H1 (cell line): ENCODE measurements at regions not wholly inside any gene's neighbourhood (a gene's known extent, or its start where the extent isn't known, plus 50 kb on each side); places are given as distances from the start of the nearest gene placed in this dataset.

Experiments used
- CTCF ChIA-PET: fragments of 300-600 bp; sonication (Branson Sonifier 250); formaldehyde crosslinking; loops from one replicate; lab custom pipeline; 2021; ENCODE audit not compliant: partially characterized antibody; lab: Charles Lee
- POLR2A ChIA-PET: fragments of 300-600 bp; sonication (Branson Sonifier 250); formaldehyde crosslinking; loops from one replicate; lab custom pipeline; 2021; ENCODE audit warnings: inconsistent platforms; ENCODE audit not compliant: partially characterized antibody; lab: Charles Lee
- DNase-seq, 2 experiments: peaks; one replicate each; pipeline versions ENCODE4 v3.0.0 to v3.0.0-alpha.2; 2010 to 2022; ENCODE audit warnings: low spot score in 2 of 2, low read depth in 1 of 2, mixed read lengths in 1 of 2
- FAIRE-seq: peaks from 2 replicates; lab custom pipeline; 2011; peaks lifted over from hg19 to GRCh38; lab: Jason Lieb, UNC
- H2AFZ ChIP-seq: 2 replicates; pipeline ENCODE4 v1.8.1; 2012; ENCODE audit warnings: low read length, inconsistent platforms
- H2AK5ac ChIP-seq: 2 replicates; pipeline ENCODE4 v1.6.1; 2013; ENCODE audit warnings: low read depth, low read length
- H2BK120ac ChIP-seq: replicated peaks from 2 replicates; pipeline ENCODE3; 2013; ENCODE audit warnings: low read depth, low read length, inconsistent platforms
- H2BK12ac ChIP-seq: 2 replicates; pipeline ENCODE4 v1.6.1; 2013; ENCODE audit warnings: low read depth, low read length
- H2BK15ac ChIP-seq: 2 replicates; pipeline ENCODE4 v1.6.1; 2013; ENCODE audit warnings: low read length
- H2BK20ac ChIP-seq: 2 replicates; pipeline ENCODE4 v1.6.1; 2013; ENCODE audit warnings: low read length
- H2BK5ac ChIP-seq: 2 replicates; pipeline ENCODE4 v1.6.1; 2013; ENCODE audit warnings: low read depth, low read length
- H3K14ac ChIP-seq: 2 replicates; pipeline ENCODE4 v1.6.1; 2013; ENCODE audit warnings: inconsistent platforms; ENCODE audit not compliant: insufficient read length
- H3K18ac ChIP-seq: 2 replicates; pipeline ENCODE4 v1.6.1; 2013; ENCODE audit warnings: low read length; ENCODE audit errors: extremely low read depth
- H3K23ac ChIP-seq: 2 replicates; pipeline ENCODE4 v1.6.1; 2013; ENCODE audit warnings: inconsistent platforms; ENCODE audit not compliant: insufficient read length
- H3K23me2 ChIP-seq: 2 replicates; pipeline ENCODE4 v1.6.1; 2013; ENCODE audit warnings: low read depth, low read length
- H3K27ac ChIP-seq: 2 replicates; pipeline ENCODE4 v1.6.1; 2011; ENCODE audit warnings: low read depth, low read length, inconsistent platforms
- H3K27me3 ChIP-seq, 4 experiments: replicated peaks in 1 of 4; 1 replicate in 1 of 4; 2 replicates in 3 of 4; pipeline versions ENCODE4 v1.6.1 to v1.8.1; 2011 to 2013; ENCODE audit warnings: low read length in 3 of 4, mild to moderate bottlenecking in 3 of 4, inconsistent platforms in 2 of 4, mixed read lengths in 2 of 4, moderate library complexity in 1 of 4; ENCODE audit not compliant: control insufficient read depth in 3 of 4, insufficient read depth in 3 of 4; ENCODE audit errors: extremely low read depth in 1 of 4
- H3K36me3 ChIP-seq, 4 experiments: 2 replicates each; pipeline versions ENCODE4 v1.6.1 to v1.8.1; 2011 to 2013; ENCODE audit warnings: mild to moderate bottlenecking in 4 of 4, low read length in 3 of 4, moderate library complexity in 2 of 4, control low read depth in 1 of 4, inconsistent platforms in 1 of 4; ENCODE audit not compliant: insufficient read depth in 4 of 4, control insufficient read depth in 2 of 4
- H3K4ac ChIP-seq: replicated peaks from 2 replicates; pipeline ENCODE3; 2013; ENCODE audit warnings: low read length, low read depth, mixed read lengths, inconsistent platforms; ENCODE audit not compliant: insufficient read length
- H3K4me1 ChIP-seq, 4 experiments: replicated peaks in 1 of 4; 1 replicate in 1 of 4; 2 replicates in 3 of 4; pipeline versions ENCODE4 v1.6.1 to v1.8.1; 2011 to 2013; ENCODE audit warnings: low read length in 3 of 4, inconsistent platforms in 2 of 4, mixed read lengths in 1 of 4; ENCODE audit not compliant: insufficient read depth in 4 of 4, control insufficient read depth in 3 of 4
- H3K4me2 ChIP-seq, 2 experiments: 2 replicates each; pipeline versions ENCODE4 v1.6.1 to v1.8.1; 2011 to 2013; ENCODE audit warnings: low read depth in 2 of 2, low read length in 2 of 2, control low read depth in 1 of 2, inconsistent platforms in 1 of 2, mild to moderate bottlenecking in 1 of 2; ENCODE audit not compliant: insufficient read depth in 1 of 2
- H3K4me3 ChIP-seq, 4 experiments: fragments of 200-600, 300-600 bp in 1 of 4; sonication (generic), shearing (Covaris generic), sonication (Bioruptor Twin) in 1 of 4; 2 replicates each; pipeline versions ENCODE4 v1.5.1 to v1.8.1; 2011 to 2016; ENCODE audit warnings: low read length in 4 of 4, low read depth in 3 of 4, control low read depth in 2 of 4, inconsistent platforms in 2 of 4, mild to moderate bottlenecking in 2 of 4, mixed read lengths in 1 of 4, moderate library complexity in 1 of 4; ENCODE audit not compliant: insufficient read depth in 2 of 4; ENCODE audit errors: extremely low read depth in 1 of 4
- H3K56ac ChIP-seq: replicated peaks from 2 replicates; pipeline ENCODE3; 2013; ENCODE audit warnings: low read depth, mild to moderate bottlenecking, mixed read lengths, low read length, inconsistent platforms; ENCODE audit not compliant: insufficient read length
- H3K79me1 ChIP-seq: 2 replicates; pipeline ENCODE4 v1.6.1; 2013; ENCODE audit warnings: low read depth, low read length, control low read depth
- H3K79me2 ChIP-seq, 2 experiments: 2 replicates each; pipeline versions ENCODE4 v1.6.1 to v1.8.1; 2012 to 2013; ENCODE audit warnings: low read length in 2 of 2, mild to moderate bottlenecking in 2 of 2, inconsistent platforms in 1 of 2; ENCODE audit not compliant: insufficient read depth in 2 of 2, control insufficient read depth in 1 of 2
- H3K9ac ChIP-seq, 4 experiments: replicated peaks in 1 of 4; 1 replicate in 1 of 4; 2 replicates in 3 of 4; pipeline versions ENCODE4 v1.6.1 to v1.8.1; 2011 to 2013; ENCODE audit warnings: low read depth in 3 of 4, low read length in 3 of 4, control low read depth in 2 of 4, mild to moderate bottlenecking in 2 of 4, moderate library complexity in 2 of 4, inconsistent platforms in 1 of 4; ENCODE audit errors: extremely low read depth in 1 of 4
- H3K9me3 ChIP-seq, 2 experiments: 2 replicates each; pipeline versions ENCODE4 v1.6.1 to v1.8.1; 2012 to 2013; ENCODE audit warnings: mild to moderate bottlenecking in 2 of 2, moderate library complexity in 2 of 2, control low read depth in 1 of 2, inconsistent platforms in 1 of 2, low read depth in 1 of 2, low read length in 1 of 2, mixed read lengths in 1 of 2; ENCODE audit not compliant: insufficient read depth in 2 of 2
- H4K20me1 ChIP-seq, 2 experiments: replicated peaks in 1 of 2; 2 replicates each; pipeline versions ENCODE3 to v1.8.1; 2011 to 2013; ENCODE audit warnings: inconsistent platforms in 2 of 2, low read length in 2 of 2, mild to moderate bottlenecking in 1 of 2; ENCODE audit not compliant: insufficient read depth in 2 of 2, control insufficient read depth in 1 of 2
- H4K5ac ChIP-seq: 2 replicates; pipeline ENCODE4 v1.6.1; 2013; ENCODE audit warnings: low read length, low read depth, mixed read lengths, inconsistent platforms; ENCODE audit not compliant: insufficient read length
- H4K8ac ChIP-seq: 2 replicates; pipeline ENCODE4 v1.8.0; 2013; ENCODE audit warnings: mild to moderate bottlenecking, moderate library complexity, low read length, inconsistent platforms; ENCODE audit not compliant: insufficient read depth; ENCODE audit errors: extremely low read depth
- H4K91ac ChIP-seq: replicated peaks from 2 replicates; pipeline ENCODE3; 2013; ENCODE audit warnings: low read length, mixed read lengths, inconsistent platforms; ENCODE audit not compliant: insufficient read length
- ATF2 ChIP-seq: IDR thresholded peaks from 2 replicates; pipeline ENCODE4 v1.6.1; 2012; ENCODE audit warnings: low read length, inconsistent platforms
- CHD1 ChIP-seq: IDR thresholded peaks from 2 replicates; pipeline ENCODE4 v1.6.1; 2012; ENCODE audit warnings: low read depth, low read length, improper control_type of control experiment
- E2F6 ChIP-seq: IDR thresholded peaks from 2 replicates; pipeline ENCODE4 v1.6.1; 2012; ENCODE audit warnings: inconsistent platforms
- FOSL1 ChIP-seq: IDR thresholded peaks from 2 replicates; pipeline ENCODE4 v1.6.1; 2011; ENCODE audit warnings: mild to moderate bottlenecking, low read depth, low read length, moderate library complexity; ENCODE audit not compliant: insufficient read depth
- GTF2F1 ChIP-seq: IDR thresholded peaks from 2 replicates; pipeline ENCODE4 v1.6.1; 2012; ENCODE audit warnings: low read depth, low read length, improper control_type of control experiment, borderline replicate concordance
- MAX ChIP-seq: IDR thresholded peaks from 2 replicates; pipeline ENCODE4 v1.6.1; 2012; ENCODE audit warnings: inconsistent platforms
- POLR2A ChIP-seq, 2 experiments: IDR thresholded peaks; 1 replicate in 1 of 2; 2 replicates in 1 of 2; pipeline ENCODE4 v1.6.1; 2011; ENCODE audit warnings: low read depth in 2 of 2, low read length in 2 of 2, mild to moderate bottlenecking in 2 of 2; ENCODE audit errors: control extremely low read depth in 1 of 2
- POU5F1 ChIP-seq: IDR thresholded peaks from 2 replicates; pipeline ENCODE4 v1.6.1; 2011; ENCODE audit warnings: low read depth, mild to moderate bottlenecking, low read length, moderate library complexity
- RNF2 ChIP-seq: fragments of 200-900, 300-1000 bp; sonication (generic); IDR thresholded peaks from 2 replicates; pipeline ENCODE4 v1.7.1; 2016; ENCODE audit warnings: borderline replicate concordance, low read depth, mild to moderate bottlenecking, antibody characterized with exemption, low read length; ENCODE audit not compliant: poor library complexity, severe bottlenecking; ENCODE audit errors: missing control alignments
- SIN3A ChIP-seq, 2 experiments: IDR thresholded peaks in 1 of 2; conservative IDR thresholded peaks in 1 of 2; 2 replicates each; pipeline ENCODE4 v1.6.1; 2011 to 2012; ENCODE audit warnings: low read length in 2 of 2, improper control_type of control experiment in 1 of 2, low read depth in 1 of 2, mild to moderate bottlenecking in 1 of 2
- TBP ChIP-seq: IDR thresholded peaks from 2 replicates; pipeline ENCODE4 v1.6.1; 2011; ENCODE audit warnings: low read depth, low read length, improper control_type of control experiment
- ZNF274 ChIP-seq: IDR thresholded peaks from 2 replicates; pipeline ENCODE4 v1.7.0; 2012; ENCODE audit warnings: low read length, borderline replicate concordance; ENCODE audit errors: extremely low read depth
- WGBS, 2 experiments: shearing (Covaris generic) in 1 of 2; methylation state at CpG; one replicate each; pipeline versions ENCODE4 v1.1.6 to v1.1.7; 2013 to 2015; ENCODE audit warnings: low lambda C conversion rate in 2 of 2, mixed read lengths in 2 of 2, inconsistent platforms in 1 of 2, low coverage in 1 of 2, missing lambda C conversion rate in 1 of 2; ENCODE audit not compliant: insufficient replicate concordance in 2 of 2, insufficient coverage in 1 of 2, insufficient read length in 1 of 2; ENCODE audit errors: extremely low coverage in 1 of 2, missing lambda C conversion rate in 1 of 2; 5-methylcytosine and 5-hydroxymethylcytosine counted together

GRCh38 chr4:29073571-29073970, 1646.6 kb upstream of the PCDH7 start:
- TF ChIP-seq TBP (no peak), ZNF274 (no peak), GTF2F1 (no peak), ATF2 (no peak), POLR2A (IDR thresholded peaks at IDR 0.05; ENCODE audit: control extremely low read depth in 1 of 2, low read depth in 2 of 2, low read length in 2 of 2) (no peak), RNF2 (no peak), SIN3A (conservative IDR thresholded peaks at IDR 0.05 in 1 of 2, IDR thresholded peaks at IDR 0.05 in 1 of 2; ENCODE audit: low read depth in 1 of 2, low read length in 2 of 2) (no peak), FOSL1 (no peak), MAX (no peak), CHD1 (no peak), POU5F1 (no peak), E2F6 (no peak)
- 93% methylated on average over 1 of the region's 1 CpG; no CpG with 5 or more reads in 1 of the 2 experiments for WGBS, 2 experiments
- Histone ChIP-seq H3K4ac (no peak overlapping the region), H3K4me1 (no peaks in the 10 kb centered on the region), H4K20me1 (no peaks in the 10 kb centered on the region), H3K79me2 (no peaks in the 10 kb centered on the region), H3K56ac (no peak overlapping the region), H3K14ac (no peak overlapping the region), H3K18ac (no peak overlapping the region), H4K5ac (no peak overlapping the region), H3K27me3 (peaks cover 0 to 1% (median 0%) of the 10 kb centered on the region in 4 experiments; a peak in 1 of 7 replicates), H3K79me1 (no peaks in the 10 kb centered on the region), H3K27ac (no peak overlapping the region), H4K8ac (no peak overlapping the region), H3K36me3 (no peaks in the 10 kb centered on the region), H2BK20ac (no peak overlapping the region), H3K23me2 (no peaks in the 10 kb centered on the region), H2BK120ac (no peak overlapping the region), H2BK5ac (no peak overlapping the region), H3K4me2 (no peak overlapping the region), H3K23ac (no peak overlapping the region), H2AFZ (no peak overlapping the region), H2BK12ac (no peak overlapping the region), H3K4me3 (no peak overlapping the region), H3K9ac (no peak overlapping the region), H3K9me3 (peaks cover 0 to 4% of the 10 kb centered on the region in 2 experiments; a peak in 2 of 4 replicates), H2AK5ac (no peak overlapping the region), H2BK15ac (no peak overlapping the region), H4K91ac (no peak overlapping the region)
- no peak for DNase-seq
- CTCF ChIA-PET = interaction anchor here (1.1 to 2.0 kb wide), 2 partner anchors 8 to 10 kb away, joined by 3 to 6 read pairs; no protein-coding TSS in a partner anchor
- FAIRE-seq = no peak
- POLR2A ChIA-PET = no interaction called here
